ENCODE measurements at regions not wholly inside any gene's neighbourhood (a gene's known extent, or its start where the extent isn't known, plus 50 kb on each side); places are given as distances from the start of the nearest gene placed in this dataset.

- no peak for TF ChIP-seq CTCF (IDR thresholded peaks at IDR 0.05)
- WGBS, 2 donors, result 38 to 60% methylated on average over 2 of the region's 2 CpGs
- H3K4me3 ChIP-seq, result no peak overlapping the region
- intact Hi-C loops (cut with DNase I), result no loop called here
- H3K4me1 ChIP-seq, result no peaks in the 10 kb centered on the region
- H3K9me3 ChIP-seq, result no peaks in the 10 kb centered on the region
- DNase-seq, result no peak
- no peaks in the 10 kb centered on the region for H3K36me3 ChIP-seq
- H3K27ac ChIP-seq, result no peak overlapping the region
- H3K27me3 ChIP-seq, result no peaks in the 10 kb centered on the region
Observed at GRCh38 chrX:38999967-39000745, 198.9 kb downstream of the MID1IP1 start.

GRCh38 chrX:39000802-39001201 is 199.5 kb downstream of the MID1IP1 start:
- H3K27ac ChIP-seq, result no peak overlapping the region
- H3K9me3 ChIP-seq, result no peaks in the 10 kb centered on the region
- no peaks in the 10 kb centered on the region for H3K27me3 ChIP-seq
- H3K4me3 ChIP-seq, result no peak overlapping the region
- TF ChIP-seq POLR2A (IDR thresholded peaks at IDR 0.05) (no peak), CTCF (IDR thresholded peaks at IDR 0.05) (no peak)
- DNase-seq, result no peak
- intact Hi-C loops (cut with DNase I), result no loop called here
- H3K4me1 ChIP-seq, result no peaks in the 10 kb centered on the region
- 43 to 55% methylated on average over 1 of the region's 1 CpG for WGBS, 2 donors
- no peaks in the 10 kb centered on the region for H3K36me3 ChIP-seq

GRCh38 chrX:39002466-39002865 is 201.2 kb downstream of the MID1IP1 start:
- intact Hi-C loops (cut with DNase I), result no loop called here
- Histone ChIP-seq H3K27ac (no peak overlapping the region), H3K9me3 (no peaks in the 10 kb centered on the region), H3K27me3 (no peaks in the 10 kb centered on the region), H3K4me3 (no peak overlapping the region), H3K4me1 (no peaks in the 10 kb centered on the region), H3K36me3 (no peaks in the 10 kb centered on the region)
- TF ChIP-seq CTCF (IDR thresholded peaks at IDR 0.05) (no peak), POLR2A (IDR thresholded peaks at IDR 0.05) (no peak)
- WGBS, 2 donors, result 15 to 33% methylated on average over 1 of the region's 1 CpG
- no peak for DNase-seq

- Histone ChIP-seq H3K27ac (no peak overlapping the region), H3K9me3 (no peaks in the 10 kb centered on the region), H3K4me1 (peaks cover 0 to 17% (median 2%) of the 10 kb centered on the region in 3 donors), H3K27me3 (no peaks in the 10 kb centered on the region), H3K36me3 (no peaks in the 10 kb centered on the region), H3K4me3 (no peak overlapping the region)
- no peak for DNase-seq
- 66 to 83% methylated on average over 4 of the region's 4 CpGs for WGBS, 2 donors
- TF ChIP-seq POLR2A (IDR thresholded peaks at IDR 0.05), result no peak
- no peak for TF ChIP-seq CTCF (IDR thresholded peaks at IDR 0.05)
- intact Hi-C loops (cut with DNase I), result no loop called here
Observed at GRCh38 chrX:39008549-39008948, 207.3 kb downstream of the MID1IP1 start.

- no peaks in the 10 kb centered on the region for H3K27me3 ChIP-seq
- no peaks in the 10 kb centered on the region for H3K9me3 ChIP-seq
- no peak for DNase-seq
- intact Hi-C loops (cut with DNase I), result no loop called here
- 38 to 54% methylated on average over 9 to 10 of the region's 10 CpGs for WGBS, 2 donors
- H3K36me3 ChIP-seq, result no peaks in the 10 kb centered on the region
- H3K4me1 ChIP-seq, result peaks cover 0 to 17% (median 2%) of the 10 kb centered on the region in 3 donors
- no peak overlapping the region for H3K4me3 ChIP-seq
- TF ChIP-seq POLR2A (IDR thresholded peaks at IDR 0.05) (no peak), CTCF (IDR thresholded peaks at IDR 0.05) (no peak)
- peak overlapping the region in 3 of 4 donors; percentile 5 to 58 (median 17) for H3K27ac ChIP-seq
Observed at GRCh38 chrX:39011454-39012221, 210.4 kb downstream of the MID1IP1 start.
